ENCODE measurements at regions not wholly inside any gene's neighbourhood (a gene's known extent, or its start where the extent isn't known, plus 50 kb on each side); places are given as distances from the start of the nearest gene placed in this dataset.

- no peak for DNase-seq (ENCODE audit: low spot score)
- peaks cover 10% of the 10 kb centered on the region for H3K4me1 Mint-ChIP-seq (ENCODE audit: low read depth)
- peaks cover 2% of the 10 kb centered on the region for H3K9me3 Mint-ChIP-seq (ENCODE audit: low read depth)
- H3K36me3 Mint-ChIP-seq (ENCODE audit: low read depth): peaks cover 2% of the 10 kb centered on the region
- H3K4me3 Mint-ChIP-seq (ENCODE audit: unreplicated experiment): no peak overlapping the region
- H3K27me3 Mint-ChIP-seq (ENCODE audit: low read depth): peaks cover 12% of the 10 kb centered on the region
- TF ChIP-seq, protein P1, sequence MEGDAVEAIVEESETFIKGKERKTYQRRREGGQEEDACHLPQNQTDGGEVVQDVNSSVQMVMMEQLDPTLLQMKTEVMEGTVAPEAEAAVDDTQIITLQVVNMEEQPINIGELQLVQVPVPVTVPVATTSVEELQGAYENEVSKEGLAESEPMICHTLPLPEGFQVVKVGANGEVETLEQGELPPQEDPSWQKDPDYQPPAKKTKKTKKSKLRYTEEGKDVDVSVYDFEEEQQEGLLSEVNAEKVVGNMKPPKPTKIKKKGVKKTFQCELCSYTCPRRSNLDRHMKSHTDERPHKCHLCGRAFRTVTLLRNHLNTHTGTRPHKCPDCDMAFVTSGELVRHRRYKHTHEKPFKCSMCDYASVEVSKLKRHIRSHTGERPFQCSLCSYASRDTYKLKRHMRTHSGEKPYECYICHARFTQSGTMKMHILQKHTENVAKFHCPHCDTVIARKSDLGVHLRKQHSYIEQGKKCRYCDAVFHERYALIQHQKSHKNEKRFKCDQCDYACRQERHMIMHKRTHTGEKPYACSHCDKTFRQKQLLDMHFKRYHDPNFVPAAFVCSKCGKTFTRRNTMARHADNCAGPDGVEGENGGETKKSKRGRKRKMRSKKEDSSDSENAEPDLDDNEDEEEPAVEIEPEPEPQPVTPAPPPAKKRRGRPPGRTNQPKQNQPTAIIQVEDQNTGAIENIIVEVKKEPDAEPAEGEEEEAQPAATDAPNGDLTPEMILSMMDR (IDR thresholded peaks at IDR 0.05): no peak
- no peak overlapping the region for H3K27ac Mint-ChIP-seq (ENCODE audit: unreplicated experiment)
Observed at GRCh38 chr6:132977413-132977812, 163.0 kb downstream of the RPS12 start.

DNA sequence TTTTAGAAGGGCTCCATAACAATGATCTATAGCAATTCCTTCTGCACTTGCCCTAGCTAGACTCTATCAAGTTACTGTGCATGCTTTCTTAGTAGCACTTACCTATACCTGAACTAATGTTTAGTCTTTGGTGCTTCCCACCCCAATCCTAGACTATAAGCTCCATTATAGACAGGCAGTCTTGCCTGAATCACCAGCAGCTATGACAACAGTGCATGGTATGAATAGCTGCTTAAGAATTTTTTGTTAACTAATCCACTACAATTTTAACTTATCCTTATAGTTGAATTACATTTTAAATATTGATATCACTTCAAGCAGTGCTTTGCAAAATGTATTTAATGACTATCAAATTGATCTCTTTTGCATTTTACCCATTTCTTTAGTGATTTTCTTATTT, 164.3 kb downstream of the RPS12 start:
- Mint-ChIP-seq H3K9me3 (ENCODE audit: low read depth) (peaks cover 9% of the 10 kb centered on the region), H3K4me3 (ENCODE audit: unreplicated experiment) (no peak overlapping the region), H3K36me3 (ENCODE audit: low read depth) (peaks cover 4% of the 10 kb centered on the region), H3K27ac (ENCODE audit: unreplicated experiment) (no peak overlapping the region), H3K27me3 (ENCODE audit: low read depth) (peaks cover 12% of the 10 kb centered on the region), H3K4me1 (ENCODE audit: low read depth) (peaks cover 1% of the 10 kb centered on the region)
- DNase-seq (ENCODE audit: low spot score): no peak
- TF ChIP-seq, protein P1 (IDR thresholded peaks at IDR 0.05): no peak

- peaks cover 7% of the 10 kb centered on the region for H3K4me1 Mint-ChIP-seq (ENCODE audit: low read depth)
- H3K36me3 Mint-ChIP-seq (ENCODE audit: low read depth): no peaks in the 10 kb centered on the region
- H3K4me3 Mint-ChIP-seq (ENCODE audit: unreplicated experiment): no peak overlapping the region
- DNase-seq (ENCODE audit: low spot score): no peak
- no peaks in the 10 kb centered on the region for H3K27me3 Mint-ChIP-seq (ENCODE audit: low read depth)
- H3K9me3 Mint-ChIP-seq (ENCODE audit: low read depth): peaks cover 8% of the 10 kb centered on the region
- TF ChIP-seq, protein P1 (IDR thresholded peaks at IDR 0.05): no peak
- H3K27ac Mint-ChIP-seq (ENCODE audit: unreplicated experiment): no peak overlapping the region
Observed at GRCh38 chr6:132993738-132994137, 179.4 kb downstream of the RPS12 start.

- peaks cover 6% of the 10 kb centered on the region for H3K9me3 Mint-ChIP-seq (ENCODE audit: low read depth)
- H3K27me3 Mint-ChIP-seq (ENCODE audit: low read depth): no peaks in the 10 kb centered on the region
- H3K4me1 Mint-ChIP-seq (ENCODE audit: low read depth): peaks cover 15% of the 10 kb centered on the region
- no peak for DNase-seq (ENCODE audit: low spot score)
- TF ChIP-seq, protein P1 (IDR thresholded peaks at IDR 0.05): no peak
- no peaks in the 10 kb centered on the region for H3K36me3 Mint-ChIP-seq (ENCODE audit: low read depth)
- H3K27ac Mint-ChIP-seq (ENCODE audit: unreplicated experiment): no peak overlapping the region
- H3K4me3 Mint-ChIP-seq (ENCODE audit: unreplicated experiment): no peak overlapping the region
Observed at GRCh38 chr6:132995009-132995408, 180.6 kb downstream of the RPS12 start.

DNA sequence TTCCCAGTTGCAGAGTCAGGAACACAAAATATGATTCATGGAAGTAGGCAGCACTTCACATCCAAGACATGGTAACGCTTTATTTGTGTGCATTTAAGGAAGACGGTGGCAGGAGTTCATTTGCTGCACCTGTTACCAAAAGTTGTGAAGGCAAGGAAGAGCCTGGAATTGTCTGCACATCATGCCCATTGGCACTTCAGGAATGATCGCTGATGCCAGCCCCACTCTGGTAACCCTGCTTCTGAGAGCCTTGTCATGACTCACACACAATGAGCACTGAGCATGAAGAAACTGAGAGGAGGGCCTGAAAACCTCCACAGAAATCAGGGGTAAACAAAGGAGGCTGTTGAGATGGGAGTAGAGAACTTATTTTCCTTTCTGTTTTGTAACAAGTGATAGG, 181.1 kb downstream of the RPS12 start:
- TF ChIP-seq, protein P1 (IDR thresholded peaks at IDR 0.05): no peak

More for the DNA sequence above, 181.1 kb downstream of the RPS12 start:
- H3K4me3 Mint-ChIP-seq (ENCODE audit: unreplicated experiment): no peak overlapping the region
- no peaks in the 10 kb centered on the region for H3K36me3 Mint-ChIP-seq (ENCODE audit: low read depth)
- no peaks in the 10 kb centered on the region for H3K27me3 Mint-ChIP-seq (ENCODE audit: low read depth)
- H3K27ac Mint-ChIP-seq (ENCODE audit: unreplicated experiment): no peak overlapping the region
- peaks cover 15% of the 10 kb centered on the region for H3K4me1 Mint-ChIP-seq (ENCODE audit: low read depth)
- no peak for DNase-seq (ENCODE audit: low spot score)
- H3K9me3 Mint-ChIP-seq (ENCODE audit: low read depth): peaks cover 6% of the 10 kb centered on the region
